Caco-2 (cell line): ENCODE measurements at regions not wholly inside any gene's neighbourhood (a gene's known extent, or its start where the extent isn't known, plus 50 kb on each side); places are given as distances from the start of the nearest gene placed in this dataset.

Experiments
- BruUV-seq: library from RNA; stranded (reverse); fragments of 400-500 nt; replicated peaks from 2 replicates; lab custom pipeline; 2021; lab: Mats Ljungman, UMichigan
- CTCF ChIA-PET: fragments of 300-600 bp; sonication (Branson Sonifier 250); formaldehyde crosslinking; loops from one replicate; lab custom pipeline; 2022; ENCODE audit warnings: antibody characterized with exemption; lab: Charles Lee
- POLR2A ChIA-PET: fragments of 300-600 bp; sonication (Branson Sonifier 250); formaldehyde crosslinking; loops from one replicate; lab custom pipeline; 2022; ENCODE audit warnings: antibody characterized with exemption; lab: Charles Lee
- DNase-seq, 2 experiments: peaks; one replicate each; pipeline versions ENCODE4 v3.0.0 to v3.0.0-alpha.2; 2020 to 2022
- H3K27me3 ChIP-seq: replicated peaks from 2 replicates; pipeline ENCODE4 v1.6.0; 2011; ENCODE audit warnings: low read length; ENCODE audit not compliant: control insufficient read depth, insufficient read depth
- H3K36me3 ChIP-seq: 2 replicates; pipeline ENCODE4 v1.5.1; 2011; ENCODE audit warnings: low read length; ENCODE audit not compliant: control insufficient read depth, insufficient read depth
- H3K4me1 ChIP-seq: fragments of 250-450 bp; sonication (Bioruptor Pico); 2 replicates; pipeline ENCODE4 v1.5.1; 2020; ENCODE audit warnings: mild to moderate bottlenecking
- H3K4me3 ChIP-seq: 2 replicates; pipeline ENCODE4 v1.5.1; 2011; ENCODE audit warnings: low read depth, mild to moderate bottlenecking, control low read depth, low read length
- H3K9me3 ChIP-seq: fragments of 250-450 bp; sonication (Bioruptor Pico); 2 replicates; pipeline ENCODE4 v1.5.1; 2020; ENCODE audit warnings: mild to moderate bottlenecking, moderate library complexity
- H3K27ac Mint-ChIP-seq: one replicate; pipeline ENCODE4 v1.8.0; 2022; ENCODE audit warnings: mixed read lengths; ENCODE audit not compliant: unreplicated experiment
- H3K27me3 Mint-ChIP-seq: one replicate; pipeline ENCODE4 v1.8.0; 2022; ENCODE audit warnings: mixed read lengths; ENCODE audit not compliant: insufficient read depth, unreplicated experiment
- H3K36me3 Mint-ChIP-seq: one replicate; pipeline ENCODE4 v1.8.0; 2022; ENCODE audit warnings: mild to moderate bottlenecking, mixed read lengths; ENCODE audit not compliant: insufficient read depth, unreplicated experiment
- H3K4me1 Mint-ChIP-seq: one replicate; pipeline ENCODE4 v1.8.0; 2022; ENCODE audit warnings: low read depth, mixed read lengths; ENCODE audit not compliant: unreplicated experiment
- H3K4me3 Mint-ChIP-seq: one replicate; pipeline ENCODE4 v1.8.0; 2022; ENCODE audit warnings: mild to moderate bottlenecking, moderate library complexity, mixed read lengths; ENCODE audit not compliant: unreplicated experiment
- H3K9me3 Mint-ChIP-seq: one replicate; pipeline ENCODE4 v1.8.0; 2022; ENCODE audit warnings: mixed read lengths; ENCODE audit not compliant: unreplicated experiment
- intact Hi-C: fragments of 100-400 bp; cut with micrococcal nuclease; formaldehyde crosslinking; loops from one replicate; pipeline ENCODE4 v1.10.0; 2022; ENCODE audit not compliant: unreplicated experiment
- TF ChIP-seq, protein P1 (sequence below), 2 experiments: fragments of 200-600 bp in 1 of 2; IDR thresholded peaks; 1 replicate in 1 of 2; 2 replicates in 1 of 2; pipeline versions ENCODE4 v1.5.1 to v1.8.0; 2011 to 2022; ENCODE audit warnings: antibody characterized with exemption in 1 of 2, control low read depth in 1 of 2, inconsistent platforms in 1 of 2, low read depth in 1 of 2, low read length in 1 of 2, mild to moderate bottlenecking in 1 of 2, moderate library complexity in 1 of 2; ENCODE audit not compliant: insufficient read depth in 1 of 2, severe bottlenecking in 1 of 2, unreplicated experiment in 1 of 2

DNA sequence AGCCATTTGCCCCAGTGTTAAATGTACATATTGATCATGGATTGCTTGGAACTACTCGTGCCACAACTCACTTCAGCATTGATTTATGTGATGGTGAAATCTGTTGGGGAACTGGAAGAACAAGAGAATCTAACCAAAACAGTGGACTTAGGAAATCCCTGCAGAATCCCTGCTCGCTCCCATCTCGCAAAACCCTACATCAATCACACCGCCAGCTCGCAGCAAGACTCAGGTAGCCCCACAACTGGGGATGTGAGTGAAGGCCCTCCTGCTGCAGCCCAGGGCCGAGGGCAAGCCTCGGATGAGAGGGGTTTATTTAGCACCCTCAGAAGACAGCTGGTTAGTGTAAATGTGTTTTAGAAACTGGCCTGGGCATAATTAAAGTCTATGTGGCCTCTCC, 171.6 kb downstream of the ANAPC1 start:
- Mint-ChIP-seq H3K4me1 (no peaks in the 10 kb centered on the region), H3K27ac (no peak overlapping the region), H3K27me3 (no peaks in the 10 kb centered on the region), H3K4me3 (no peak overlapping the region), H3K36me3 (no peaks in the 10 kb centered on the region), H3K9me3 (peaks cover 13% of the 10 kb centered on the region)
- H3K27me3 ChIP-seq = no peaks in the 10 kb centered on the region
- H3K4me3 ChIP-seq = no peak overlapping the region
- no peak for DNase-seq
- intact Hi-C loops = no loop called here
- POLR2A ChIA-PET = no interaction called here
- peaks cover 11% of the 10 kb centered on the region; the same call in 1 of the 2 replicates for H3K9me3 ChIP-seq
- CTCF ChIA-PET = no interaction called here
- no peaks in the 10 kb centered on the region for H3K4me1 ChIP-seq
- no peaks in the 10 kb centered on the region for H3K36me3 ChIP-seq
- no TSS peak for BruUV-seq
- TF ChIP-seq, protein P1, sequence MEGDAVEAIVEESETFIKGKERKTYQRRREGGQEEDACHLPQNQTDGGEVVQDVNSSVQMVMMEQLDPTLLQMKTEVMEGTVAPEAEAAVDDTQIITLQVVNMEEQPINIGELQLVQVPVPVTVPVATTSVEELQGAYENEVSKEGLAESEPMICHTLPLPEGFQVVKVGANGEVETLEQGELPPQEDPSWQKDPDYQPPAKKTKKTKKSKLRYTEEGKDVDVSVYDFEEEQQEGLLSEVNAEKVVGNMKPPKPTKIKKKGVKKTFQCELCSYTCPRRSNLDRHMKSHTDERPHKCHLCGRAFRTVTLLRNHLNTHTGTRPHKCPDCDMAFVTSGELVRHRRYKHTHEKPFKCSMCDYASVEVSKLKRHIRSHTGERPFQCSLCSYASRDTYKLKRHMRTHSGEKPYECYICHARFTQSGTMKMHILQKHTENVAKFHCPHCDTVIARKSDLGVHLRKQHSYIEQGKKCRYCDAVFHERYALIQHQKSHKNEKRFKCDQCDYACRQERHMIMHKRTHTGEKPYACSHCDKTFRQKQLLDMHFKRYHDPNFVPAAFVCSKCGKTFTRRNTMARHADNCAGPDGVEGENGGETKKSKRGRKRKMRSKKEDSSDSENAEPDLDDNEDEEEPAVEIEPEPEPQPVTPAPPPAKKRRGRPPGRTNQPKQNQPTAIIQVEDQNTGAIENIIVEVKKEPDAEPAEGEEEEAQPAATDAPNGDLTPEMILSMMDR (IDR thresholded peaks at IDR 0.05; ENCODE audit: insufficient read depth in 1 of 2, low read depth in 1 of 2, low read length in 1 of 2, severe bottlenecking in 1 of 2, unreplicated experiment in 1 of 2) = no peak

DNA sequence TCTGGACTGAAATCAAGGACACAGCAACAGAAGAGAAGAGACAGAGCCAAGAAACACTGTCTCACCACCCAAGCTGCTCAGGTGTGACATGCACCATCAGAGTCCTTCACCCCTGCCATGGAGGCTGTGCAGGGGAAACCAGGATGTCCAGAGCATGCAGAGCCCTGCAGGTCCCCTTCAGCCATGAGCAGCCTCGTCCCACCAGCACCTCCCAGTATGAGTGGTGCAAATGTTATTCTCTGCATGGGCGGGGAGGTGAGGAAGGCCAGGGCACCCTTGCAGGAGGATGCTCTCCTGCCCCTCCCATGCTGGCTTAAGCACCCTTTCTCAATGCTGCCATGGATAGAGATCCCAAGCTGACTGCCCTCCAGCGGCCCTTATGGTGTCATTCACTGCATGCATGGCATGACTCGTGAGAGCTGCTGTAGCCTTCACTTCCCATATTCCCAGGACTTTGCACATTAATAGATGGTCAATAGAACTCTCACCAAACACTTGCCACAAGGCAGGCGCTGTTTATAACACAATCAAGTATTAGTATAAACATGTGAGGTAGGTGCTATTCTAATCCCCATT, 171.0 kb downstream of the ANAPC1 start:
- DNase-seq = no peak
- no TSS peak for BruUV-seq
- Histone ChIP-seq H3K36me3 (no peaks in the 10 kb centered on the region), H3K27me3 (no peaks in the 10 kb centered on the region), H3K9me3 (peaks cover 11% of the 10 kb centered on the region; the same call in 1 of the 2 replicates), H3K4me3 (no peak overlapping the region), H3K4me1 (no peaks in the 10 kb centered on the region)
- ChIA-PET CTCF (no interaction called here), POLR2A (no interaction called here)
- Mint-ChIP-seq H3K36me3 (no peaks in the 10 kb centered on the region), H3K27ac (no peak overlapping the region), H3K4me1 (no peaks in the 10 kb centered on the region), H3K4me3 (no peak overlapping the region), H3K27me3 (no peaks in the 10 kb centered on the region), H3K9me3 (peaks cover 13% of the 10 kb centered on the region)
- intact Hi-C loops = no loop called here
- TF ChIP-seq, protein P1 (IDR thresholded peaks at IDR 0.05; ENCODE audit: insufficient read depth in 1 of 2, low read depth in 1 of 2, low read length in 1 of 2, severe bottlenecking in 1 of 2, unreplicated experiment in 1 of 2) = no peak

DNA sequence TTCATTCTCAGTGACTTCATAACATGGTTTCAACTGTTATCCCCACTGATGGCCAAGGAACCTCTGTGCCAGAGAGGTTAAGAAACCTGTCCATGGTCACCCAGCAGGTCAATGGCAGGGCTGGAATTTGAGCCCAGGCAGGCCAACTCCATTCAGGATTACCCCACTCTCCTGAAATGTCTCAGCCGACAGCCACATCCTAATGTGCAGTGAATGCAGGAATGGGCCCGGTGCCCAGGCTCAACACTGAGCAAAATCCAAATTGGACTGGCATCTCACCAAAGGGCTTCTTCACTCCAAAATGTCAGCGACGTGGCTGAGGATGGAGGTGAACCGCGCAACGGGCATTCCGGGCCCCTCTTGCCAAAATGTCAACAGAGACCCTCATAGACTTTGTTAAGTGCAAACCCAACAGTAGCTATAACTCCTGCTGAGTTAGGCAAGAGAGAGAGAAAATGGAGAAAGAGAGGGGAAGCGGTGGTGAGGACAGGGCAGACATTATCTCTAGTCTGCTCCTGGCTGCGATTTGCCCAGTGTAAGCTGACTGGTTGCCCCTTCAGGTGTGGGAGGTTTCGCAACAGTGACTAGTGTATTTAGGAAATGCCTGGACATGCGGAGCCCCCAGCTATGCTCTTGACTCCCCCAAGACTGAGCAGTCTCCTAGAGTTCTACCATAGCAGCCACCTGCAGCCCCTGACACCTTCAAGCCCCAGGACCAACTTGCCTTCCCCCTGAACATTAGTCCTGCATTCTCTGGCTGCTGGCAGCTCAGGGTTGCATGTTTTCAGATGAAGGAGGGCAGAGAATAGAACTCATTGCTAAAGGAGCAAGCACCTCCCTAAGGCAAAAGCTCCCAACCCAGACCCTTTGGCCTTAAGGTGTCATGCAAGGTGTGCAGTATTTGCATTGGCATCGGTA, 167.7 kb downstream of the ANAPC1 start:
- no peaks in the 10 kb centered on the region for H3K27me3 ChIP-seq
- no peaks in the 10 kb centered on the region for H3K36me3 Mint-ChIP-seq
- no peak overlapping the region for H3K27ac Mint-ChIP-seq
- no peaks in the 10 kb centered on the region for H3K4me1 Mint-ChIP-seq
- CTCF ChIA-PET = no interaction called here
- no TSS peak for BruUV-seq
- DNase-seq = no peak
- H3K36me3 ChIP-seq = no peaks in the 10 kb centered on the region
- H3K9me3 ChIP-seq = peaks cover 11% of the 10 kb centered on the region; the same call in 1 of the 2 replicates
- H3K9me3 Mint-ChIP-seq = peaks cover 13% of the 10 kb centered on the region
- no peaks in the 10 kb centered on the region for H3K4me1 ChIP-seq
- intact Hi-C loops = no loop called here
- H3K4me3 ChIP-seq = no peak overlapping the region
- TF ChIP-seq, protein P1 (IDR thresholded peaks at IDR 0.05; ENCODE audit: insufficient read depth in 1 of 2, low read depth in 1 of 2, low read length in 1 of 2, severe bottlenecking in 1 of 2, unreplicated experiment in 1 of 2) = no peak
- POLR2A ChIA-PET = no interaction called here
- no peak overlapping the region for H3K4me3 Mint-ChIP-seq
- no peaks in the 10 kb centered on the region for H3K27me3 Mint-ChIP-seq
